ENCODE measurements at regions not wholly inside any gene's neighbourhood (a gene's known extent, or its start where the extent isn't known, plus 50 kb on each side); places are given as distances from the start of the nearest gene placed in this dataset.

DNA sequence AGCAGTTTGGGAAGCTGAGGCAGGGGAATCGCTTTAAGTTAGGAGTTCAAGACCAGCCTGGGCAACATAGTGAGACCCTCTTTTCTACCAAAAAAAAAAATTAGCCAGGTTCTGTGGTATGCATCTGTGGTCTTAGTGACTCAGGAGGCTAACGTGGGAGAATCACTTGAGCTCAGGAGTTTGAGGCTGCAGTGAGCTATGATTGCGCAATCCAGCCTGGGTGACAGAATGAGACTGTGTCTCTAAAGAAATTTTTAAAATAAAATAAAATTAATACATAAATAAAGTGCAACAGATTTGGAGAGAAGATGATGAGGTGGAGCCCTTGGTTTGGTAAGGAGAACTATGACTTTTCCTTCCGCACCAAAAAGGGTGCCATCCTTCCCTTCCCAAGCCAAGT lies 436.9 kb downstream of the NLGN4X start:
- no peak overlapping the region for H3K4me3 ChIP-seq
- H3K27ac ChIP-seq = no peak overlapping the region
- TF ChIP-seq, protein P1, sequence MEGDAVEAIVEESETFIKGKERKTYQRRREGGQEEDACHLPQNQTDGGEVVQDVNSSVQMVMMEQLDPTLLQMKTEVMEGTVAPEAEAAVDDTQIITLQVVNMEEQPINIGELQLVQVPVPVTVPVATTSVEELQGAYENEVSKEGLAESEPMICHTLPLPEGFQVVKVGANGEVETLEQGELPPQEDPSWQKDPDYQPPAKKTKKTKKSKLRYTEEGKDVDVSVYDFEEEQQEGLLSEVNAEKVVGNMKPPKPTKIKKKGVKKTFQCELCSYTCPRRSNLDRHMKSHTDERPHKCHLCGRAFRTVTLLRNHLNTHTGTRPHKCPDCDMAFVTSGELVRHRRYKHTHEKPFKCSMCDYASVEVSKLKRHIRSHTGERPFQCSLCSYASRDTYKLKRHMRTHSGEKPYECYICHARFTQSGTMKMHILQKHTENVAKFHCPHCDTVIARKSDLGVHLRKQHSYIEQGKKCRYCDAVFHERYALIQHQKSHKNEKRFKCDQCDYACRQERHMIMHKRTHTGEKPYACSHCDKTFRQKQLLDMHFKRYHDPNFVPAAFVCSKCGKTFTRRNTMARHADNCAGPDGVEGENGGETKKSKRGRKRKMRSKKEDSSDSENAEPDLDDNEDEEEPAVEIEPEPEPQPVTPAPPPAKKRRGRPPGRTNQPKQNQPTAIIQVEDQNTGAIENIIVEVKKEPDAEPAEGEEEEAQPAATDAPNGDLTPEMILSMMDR (IDR thresholded peaks at IDR 0.05) = no peak
- H3K9me3 ChIP-seq = no peaks in the 10 kb centered on the region
- no peaks in the 10 kb centered on the region for H3K36me3 ChIP-seq
- intact Hi-C loops (cut with DNase I) = no loop called here
- no peak for DNase-seq (ENCODE audit: low spot score in 2 of 2)
- H3K4me1 ChIP-seq = no peaks in the 10 kb centered on the region
- H3K27me3 ChIP-seq = no peaks in the 10 kb centered on the region

DNA sequence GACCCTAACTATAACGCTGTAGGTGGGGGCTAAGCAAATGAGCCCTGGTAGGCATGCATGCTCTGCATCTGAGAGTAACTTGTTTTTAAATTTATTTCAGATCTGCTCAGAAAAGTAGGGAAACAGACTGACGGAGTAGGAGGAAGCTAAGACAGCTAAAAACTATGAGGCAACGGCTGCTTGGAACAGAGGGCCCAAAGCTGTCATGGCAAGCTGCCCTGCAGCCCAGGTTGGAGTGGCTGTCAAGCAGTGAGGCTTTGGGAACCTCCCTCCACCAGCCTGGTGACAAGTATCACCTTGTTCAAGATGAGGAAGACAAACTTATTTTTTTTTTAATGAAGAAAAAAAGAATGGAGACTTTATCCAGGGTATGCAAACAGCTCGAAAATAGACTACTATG lies 439.8 kb downstream of the NLGN4X start:
- H3K4me3 ChIP-seq = no peak overlapping the region
- H3K27me3 ChIP-seq = no peaks in the 10 kb centered on the region
- no peak for DNase-seq (ENCODE audit: low spot score in 2 of 2)
- no peak overlapping the region for H3K27ac ChIP-seq
- no peaks in the 10 kb centered on the region for H3K9me3 ChIP-seq
- intact Hi-C loops (cut with DNase I) = no loop called here
- TF ChIP-seq, protein P1 (IDR thresholded peaks at IDR 0.05) = no peak
- H3K4me1 ChIP-seq = no peaks in the 10 kb centered on the region
- no peaks in the 10 kb centered on the region for H3K36me3 ChIP-seq

DNA sequence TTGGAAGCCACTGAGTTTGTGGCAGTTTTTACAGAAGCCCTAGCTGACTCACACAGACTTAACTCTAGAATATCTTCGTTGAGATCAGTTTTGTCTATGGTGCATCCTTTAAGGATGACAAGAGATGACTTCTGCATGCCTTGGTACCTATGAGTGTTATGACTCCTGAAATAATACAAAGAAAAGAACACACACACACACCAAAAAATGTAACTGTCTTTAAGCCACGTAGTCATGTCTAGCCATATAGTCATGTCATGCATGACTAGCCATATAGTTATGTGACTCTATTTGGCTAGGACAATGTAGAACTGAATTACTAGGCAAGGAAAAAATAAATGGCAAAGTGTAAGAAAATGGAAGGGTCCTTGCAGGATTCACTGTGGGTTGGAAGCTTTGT lies 447.8 kb downstream of the NLGN4X start:
- intact Hi-C loops (cut with DNase I) = no loop called here
- TF ChIP-seq, protein P1 (IDR thresholded peaks at IDR 0.05) = no peak
- no peaks in the 10 kb centered on the region for H3K27me3 ChIP-seq
- no peak for DNase-seq (ENCODE audit: low spot score in 2 of 2)
- H3K4me1 ChIP-seq = no peaks in the 10 kb centered on the region
- H3K4me3 ChIP-seq = no peak overlapping the region
- H3K27ac ChIP-seq = no peak overlapping the region
- H3K9me3 ChIP-seq = no peaks in the 10 kb centered on the region
- no peaks in the 10 kb centered on the region for H3K36me3 ChIP-seq

DNA sequence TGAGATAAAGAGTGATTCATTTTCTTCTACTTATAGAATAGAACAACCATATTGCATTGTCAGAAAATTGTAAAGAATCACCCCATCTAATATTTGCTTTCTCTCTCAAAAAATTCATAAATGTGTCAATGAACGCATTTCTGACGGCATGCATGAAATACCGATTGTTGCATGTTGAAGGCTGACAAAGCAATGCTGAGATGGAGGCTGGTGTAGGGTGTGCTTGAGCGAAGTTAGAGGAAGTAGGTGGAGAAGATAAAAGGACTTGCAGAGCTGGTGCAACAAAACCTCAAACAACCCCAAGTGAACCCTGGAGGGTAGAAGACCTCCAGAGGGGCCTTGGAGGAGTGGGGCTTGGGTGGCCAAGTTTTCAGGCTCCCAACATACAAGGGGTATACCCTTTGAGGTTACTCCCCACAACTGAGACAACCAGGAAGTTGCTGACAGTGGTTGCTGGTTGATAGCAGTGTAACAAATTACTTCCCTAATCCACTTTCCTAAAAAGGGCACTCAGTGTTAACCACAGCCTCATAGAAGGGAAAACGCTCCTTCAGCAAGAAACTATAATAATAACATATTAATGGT lies 452.7 kb downstream of the NLGN4X start:
- Histone ChIP-seq H3K4me3 (no peak overlapping the region), H3K27me3 (no peaks in the 10 kb centered on the region), H3K4me1 (no peaks in the 10 kb centered on the region), H3K36me3 (no peaks in the 10 kb centered on the region), H3K27ac (no peak overlapping the region), H3K9me3 (no peaks in the 10 kb centered on the region)
- intact Hi-C loops (cut with DNase I) = no loop called here
- TF ChIP-seq, protein P1 (IDR thresholded peaks at IDR 0.05) = no peak
- DNase-seq (ENCODE audit: low spot score in 2 of 2) = no peak

DNA sequence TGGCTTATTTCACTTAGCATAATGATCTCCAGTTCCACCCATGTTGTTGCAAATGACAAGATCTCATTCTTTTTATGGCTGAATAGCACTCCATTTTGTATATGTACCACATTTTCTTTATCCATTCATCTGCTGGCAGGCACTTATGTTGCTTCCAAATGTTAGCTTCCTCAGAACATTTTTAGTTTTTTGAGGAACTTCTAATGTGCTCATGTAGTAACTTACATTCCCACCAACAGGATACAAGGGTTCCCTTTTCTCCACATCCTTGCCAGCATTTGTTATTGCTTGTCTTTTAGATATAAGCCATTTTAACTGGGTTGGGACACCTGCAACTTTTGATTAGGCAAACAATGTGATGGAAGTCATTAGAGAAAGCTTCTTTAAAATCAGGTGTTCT lies 454.2 kb downstream of the NLGN4X start:
- H3K27ac ChIP-seq = no peak overlapping the region
- H3K4me1 ChIP-seq = no peaks in the 10 kb centered on the region
- H3K4me3 ChIP-seq = no peak overlapping the region
- TF ChIP-seq, protein P1 (IDR thresholded peaks at IDR 0.05) = no peak
- no peaks in the 10 kb centered on the region for H3K36me3 ChIP-seq
- H3K27me3 ChIP-seq = no peaks in the 10 kb centered on the region
- H3K9me3 ChIP-seq = no peaks in the 10 kb centered on the region
- intact Hi-C loops (cut with DNase I) = no loop called here
- DNase-seq (ENCODE audit: low spot score in 2 of 2) = no peak

DNA sequence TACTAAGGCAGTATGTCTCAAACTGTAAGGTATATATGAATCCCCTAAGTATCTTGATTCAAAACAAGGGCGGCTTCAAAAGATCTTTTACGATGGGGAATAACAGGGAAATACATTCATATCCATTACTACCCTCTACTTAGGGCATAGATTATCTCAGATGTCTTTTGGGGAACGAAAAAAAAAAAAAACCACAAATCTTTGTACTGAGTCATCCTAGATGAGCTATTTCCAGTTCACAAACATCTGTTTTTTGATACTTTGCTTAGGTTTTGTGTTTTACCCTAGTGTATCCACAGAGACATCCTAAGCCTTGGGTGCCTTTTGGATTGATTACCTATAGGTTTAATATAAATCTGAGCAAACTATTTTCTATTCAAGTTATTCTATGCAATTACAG lies 457.2 kb downstream of the NLGN4X start:
- H3K4me3 ChIP-seq = no peak overlapping the region
- no peaks in the 10 kb centered on the region for H3K9me3 ChIP-seq
- intact Hi-C loops (cut with DNase I) = no loop called here
- no peak overlapping the region for H3K27ac ChIP-seq
- TF ChIP-seq, protein P1 (IDR thresholded peaks at IDR 0.05) = no peak
- no peak for DNase-seq (ENCODE audit: low spot score in 2 of 2)
- no peaks in the 10 kb centered on the region for H3K27me3 ChIP-seq
- no peaks in the 10 kb centered on the region for H3K4me1 ChIP-seq
- H3K36me3 ChIP-seq = no peaks in the 10 kb centered on the region

Data from ascending aorta (tissue), 2 donors.